ENCODE measurements at regions not wholly inside any gene's neighbourhood (a gene's known extent, or its start where the extent isn't known, plus 50 kb on each side); places are given as distances from the start of the nearest gene placed in this dataset.

GRCh38 chr5:72015103-72015548, 92.1 kb upstream of the MAP1B start:
- no peak for TF ChIP-seq CTCF (conservative IDR thresholded peaks at IDR 0.05)
- TF ChIP-seq ZFX (IDR thresholded peaks at IDR 0.05): no peak
- no peak overlapping the region; the same call in 1 of the 2 replicates for H3K27ac ChIP-seq

- no peak overlapping the region for H3K27ac ChIP-seq
- peak; percentile 98 for TF ChIP-seq CTCF (conservative IDR thresholded peaks at IDR 0.05)
- no peak for TF ChIP-seq ZFX (IDR thresholded peaks at IDR 0.05)
Measured at GRCh38 chr5:72018143-72018803, 89.0 kb upstream of the MAP1B start.

- H3K27ac ChIP-seq: no peak overlapping the region
- TF ChIP-seq CTCF (conservative IDR thresholded peaks at IDR 0.05): no peak
- no peak for TF ChIP-seq ZFX (IDR thresholded peaks at IDR 0.05)
Measured at GRCh38 chr5:72020161-72020983, 86.9 kb upstream of the MAP1B start.

- TF ChIP-seq ZFX (IDR thresholded peaks at IDR 0.05): no peak
- no peak for TF ChIP-seq CTCF (conservative IDR thresholded peaks at IDR 0.05)
- H3K27ac ChIP-seq: no peak overlapping the region
Measured at GRCh38 chr5:72021651-72022357, 85.5 kb upstream of the MAP1B start.

GRCh38 chr5:72028382-72028781, 78.9 kb upstream of the MAP1B start:
- TF ChIP-seq CTCF (conservative IDR thresholded peaks at IDR 0.05) (no peak), ZFX (IDR thresholded peaks at IDR 0.05) (no peak)
- H3K27ac ChIP-seq: no peak overlapping the region

GRCh38 chr5:72030237-72030636, 77.0 kb upstream of the MAP1B start:
- H3K27ac ChIP-seq: no peak overlapping the region
- TF ChIP-seq CTCF (conservative IDR thresholded peaks at IDR 0.05) (no peak), ZFX (IDR thresholded peaks at IDR 0.05) (no peak)

GRCh38 chr5:72032788-72033187, 74.5 kb upstream of the MAP1B start:
- no peak for TF ChIP-seq ZFX (IDR thresholded peaks at IDR 0.05)
- TF ChIP-seq CTCF (conservative IDR thresholded peaks at IDR 0.05): no peak
- no peak overlapping the region for H3K27ac ChIP-seq

Measured in C4-2B (cell line).